ENCODE measurements at regions not wholly inside any gene's neighbourhood (a gene's known extent, or its start where the extent isn't known, plus 50 kb on each side); places are given as distances from the start of the nearest gene placed in this dataset.
A peak's percentile ranks its signal among the peaks of the same experiment; 100 is the strongest.

- Histone ChIP-seq H3K23ac (ENCODE audit: insufficient read length) (no peak overlapping the region), H3K4me1 (replicated peaks in 1 of 4; ENCODE audit: control insufficient read depth in 3 of 4, insufficient read depth in 4 of 4, low read length in 3 of 4) (0 out of 7 replicates have a peak, but pooled peaks cover 0 to 2% (median 0%) of the 10 kb centered on the region in 4 experiments), H2AK5ac (ENCODE audit: low read depth, low read length) (no peak overlapping the region), H2BK120ac (replicated peaks; ENCODE audit: low read depth, low read length) (no peak overlapping the region), H3K79me1 (ENCODE audit: low read depth, low read length) (no peaks in the 10 kb centered on the region), H3K9me3 (ENCODE audit: insufficient read depth in 2 of 2, low read depth in 1 of 2, low read length in 1 of 2) (no peaks in the 10 kb centered on the region), H3K23me2 (ENCODE audit: low read depth, low read length) (no peaks in the 10 kb centered on the region), H3K79me2 (ENCODE audit: control insufficient read depth in 1 of 2, insufficient read depth in 2 of 2, low read length in 2 of 2) (no peaks in the 10 kb centered on the region), H4K91ac (replicated peaks; ENCODE audit: insufficient read length, low read length) (peak overlapping the region; percentile 13), H3K18ac (ENCODE audit: extremely low read depth, low read length) (peak overlapping the region; percentile 6), H4K5ac (ENCODE audit: insufficient read length, low read depth, low read length) (no peak overlapping the region), H4K20me1 (replicated peaks in 1 of 2; ENCODE audit: control insufficient read depth in 1 of 2, insufficient read depth in 2 of 2, low read length in 2 of 2) (no peaks in the 10 kb centered on the region), H2BK20ac (ENCODE audit: low read length) (peak overlapping the region; percentile 9; the same call in 1 of the 2 replicates), H3K27me3 (replicated peaks in 1 of 4; ENCODE audit: control insufficient read depth in 3 of 4, extremely low read depth in 1 of 4, insufficient read depth in 3 of 4, low read length in 3 of 4) (no peaks in the 10 kb centered on the region), H2AFZ (ENCODE audit: low read length) (no peak overlapping the region; the same call in 1 of the 2 replicates), H2BK12ac (ENCODE audit: low read depth, low read length) (peak overlapping the region; percentile 88), H3K27ac (ENCODE audit: low read depth, low read length) (no peak overlapping the region), H3K36me3 (ENCODE audit: control insufficient read depth in 2 of 4, insufficient read depth in 4 of 4, low read length in 3 of 4) (no peaks in the 10 kb centered on the region), H4K8ac (ENCODE audit: extremely low read depth, insufficient read depth, low read length) (no peak overlapping the region; the same call in 1 of the 2 replicates), H3K14ac (ENCODE audit: insufficient read length) (no peak overlapping the region), H3K4ac (replicated peaks; ENCODE audit: insufficient read length, low read depth, low read length) (peak overlapping the region; percentile 63), H3K4me3 (ENCODE audit: extremely low read depth in 1 of 4, insufficient read depth in 2 of 4, low read depth in 3 of 4, low read length in 4 of 4) (no peak overlapping the region), H2BK5ac (ENCODE audit: low read depth, low read length) (no peak overlapping the region), H2BK15ac (ENCODE audit: low read length) (peak overlapping the region; percentile 8; the same call in 1 of the 2 replicates), H3K4me2 (ENCODE audit: insufficient read depth in 1 of 2, low read depth in 2 of 2, low read length in 2 of 2) (no peak overlapping the region), H3K56ac (replicated peaks; ENCODE audit: insufficient read length, low read depth, low read length) (no peak overlapping the region), H3K9ac (replicated peaks in 1 of 4; ENCODE audit: extremely low read depth in 1 of 4, low read depth in 3 of 4, low read length in 3 of 4) (no peak overlapping the region)
- TF ChIP-seq RFX5 (IDR thresholded peaks at IDR 0.05; ENCODE audit: borderline replicate concordance, low read depth, low read length) (no peak), E2F6 (IDR thresholded peaks at IDR 0.05) (peak; percentile 46; the same call in 1 of the 2 replicates)
- no peak for DNase-seq (ENCODE audit: low read depth in 1 of 2, low spot score in 2 of 2)
- ChIA-PET CTCF (ENCODE audit: partially characterized antibody) (interaction anchor here (0.9 to 1.3 kb wide), 5 partner anchors 18 to 94 kb away, joined by 3 to 4 read pairs (median 4); no protein-coding TSS in a partner anchor), POLR2A (ENCODE audit: partially characterized antibody) (interaction anchor here (1.8 kb wide), 1 partner anchor 16 kb away, joined by 6 read pairs; no protein-coding TSS in a partner anchor)
- 95% methylated on average over 4 of the region's 4 CpGs; no CpG with 5 or more reads in 1 of the 2 experiments for WGBS, 2 experiments (ENCODE audit: extremely low coverage in 1 of 2, insufficient coverage in 1 of 2, insufficient read length in 1 of 2, insufficient replicate concordance in 2 of 2, low coverage in 1 of 2, low lambda C conversion rate in 2 of 2, missing lambda C conversion rate in 1 of 2)
- FAIRE-seq = no peak
Observed at GRCh38 chr10:21372651-21373410, 152.7 kb downstream of the SKIDA1 start.
